Naive B cell (primary cell): ENCODE measurements at regions not wholly inside any gene's neighbourhood (a gene's known extent, or its start where the extent isn't known, plus 50 kb on each side); places are given as distances from the start of the nearest gene placed in this dataset.

Experiments used
- ATAC-seq, 2 donors: fragments of 150-1000 bp; cut with Tn5 transposase; 2 replicates each; pipeline ENCODE4 v1.10.0; 2021; ENCODE audit warnings: low read depth in 2 of 2, mild to moderate bottlenecking in 2 of 2, moderate library complexity in 2 of 2
- DNase-seq: peaks from one replicate; pipeline ENCODE4 v3.0.0; 2022
- H3K27ac Mint-ChIP-seq, 6 donors: one replicate each; pipeline ENCODE4 v1.8.0; 2020 to 2022; ENCODE audit warnings: mild to moderate bottlenecking in 6 of 6, mixed read lengths in 6 of 6, moderate library complexity in 5 of 6, inconsistent platforms in 2 of 6
- H3K27me3 Mint-ChIP-seq, 3 donors: one replicate each; pipeline ENCODE4 v1.8.0; 2021 to 2022; ENCODE audit warnings: mixed read lengths in 3 of 3, mild to moderate bottlenecking in 1 of 3
- H3K36me3 Mint-ChIP-seq, 2 donors: one replicate each; pipeline ENCODE4 v1.8.0; 2020 to 2022; ENCODE audit warnings: mixed read lengths in 2 of 2, inconsistent platforms in 1 of 2, mild to moderate bottlenecking in 1 of 2
- H3K4me1 Mint-ChIP-seq, 3 donors: one replicate each; pipeline ENCODE4 v1.8.0; 2020 to 2022; ENCODE audit warnings: mixed read lengths in 3 of 3, inconsistent platforms in 1 of 3, mild to moderate bottlenecking in 1 of 3, moderate library complexity in 1 of 3
- H3K4me3 Mint-ChIP-seq, 8 donors: one replicate each; pipeline ENCODE4 v1.8.0; 2020 to 2022; ENCODE audit warnings: mild to moderate bottlenecking in 8 of 8, mixed read lengths in 8 of 8, moderate library complexity in 8 of 8, inconsistent platforms in 2 of 8
- H3K9me3 Mint-ChIP-seq, 7 donors: one replicate each; pipeline ENCODE4 v1.8.0; 2020 to 2022; ENCODE audit warnings: mixed read lengths in 7 of 7, mild to moderate bottlenecking in 5 of 7, inconsistent platforms in 2 of 7, moderate library complexity in 1 of 7

- peak overlapping the region in 1 of 6 donors; percentile 36 for H3K27ac Mint-ChIP-seq
- H3K4me3 Mint-ChIP-seq = no peak overlapping the region
- ATAC-seq (no peak), DNase-seq (no peak)
- H3K9me3 Mint-ChIP-seq = no peaks in the 10 kb centered on the region
- peaks cover 19 to 30% (median 23%) of the 10 kb centered on the region in 3 donors for H3K4me1 Mint-ChIP-seq
- peaks cover under 1 to 9% (median 4%) of the 10 kb centered on the region in 3 donors for H3K27me3 Mint-ChIP-seq
- H3K36me3 Mint-ChIP-seq = no peaks in the 10 kb centered on the region
Observed at GRCh38 chr17:77001487-77001886, 133.3 kb downstream of the MGAT5B start.

- Mint-ChIP-seq H3K36me3 (no peaks in the 10 kb centered on the region), H3K4me1 (peaks cover 17 to 27% (median 17%) of the 10 kb centered on the region in 3 donors), H3K27me3 (peaks cover 4 to 9% (median 8%) of the 10 kb centered on the region in 3 donors), H3K4me3 (no peak overlapping the region), H3K9me3 (no peaks in the 10 kb centered on the region), H3K27ac (peak overlapping the region in 1 of 6 donors; percentile 88)
- DNase-seq = no peak
- ATAC-seq = no peak
Observed at GRCh38 chr17:77002103-77003045, 134.2 kb downstream of the MGAT5B start.

GRCh38 chr17:77003699-77004098 lies 135.5 kb downstream of the MGAT5B start:
- Mint-ChIP-seq H3K36me3 (no peaks in the 10 kb centered on the region), H3K27ac (no peak overlapping the region), H3K4me1 (peaks cover 3 to 17% (median 10%) of the 10 kb centered on the region in 3 donors), H3K27me3 (peaks cover 9 to 17% (median 13%) of the 10 kb centered on the region in 3 donors), H3K4me3 (no peak overlapping the region), H3K9me3 (peaks cover 0 to 3% (median 0%) of the 10 kb centered on the region in 7 donors)
- ATAC-seq (no peak), DNase-seq (no peak)

GRCh38 chr17:77006971-77007649 lies 133.7 kb upstream of the SEC14L1 start:
- peaks cover 5 to 8% of the 10 kb centered on the region in 2 donors for H3K36me3 Mint-ChIP-seq
- DNase-seq (no peak), ATAC-seq (peak; percentile 25 to 28)
- H3K27ac Mint-ChIP-seq = peak overlapping the region in 1 of 6 donors; percentile 56
- H3K4me1 Mint-ChIP-seq = peaks cover 0 to 9% (median 6%) of the 10 kb centered on the region in 3 donors
- H3K4me3 Mint-ChIP-seq = peak overlapping the region in 2 of 8 donors; percentile 39 to 47
- peaks cover 7 to 26% (median 17%) of the 10 kb centered on the region in 3 donors for H3K27me3 Mint-ChIP-seq
- H3K9me3 Mint-ChIP-seq = peaks cover 5 to 24% (median 20%) of the 10 kb centered on the region in 7 donors

GRCh38 chr17:77009877-77010276 lies 130.9 kb upstream of the SEC14L1 start:
- H3K27ac Mint-ChIP-seq = peak overlapping the region in 2 of 6 donors; percentile 16 to 64
- peaks cover 0 to 9% (median 6%) of the 10 kb centered on the region in 3 donors for H3K4me1 Mint-ChIP-seq
- peaks cover 5 to 27% (median 20%) of the 10 kb centered on the region in 7 donors for H3K9me3 Mint-ChIP-seq
- DNase-seq (no peak), ATAC-seq (no peak)
- peaks cover 5 to 8% of the 10 kb centered on the region in 2 donors for H3K36me3 Mint-ChIP-seq
- peaks cover 0 to 26% (median 17%) of the 10 kb centered on the region in 3 donors for H3K27me3 Mint-ChIP-seq
- H3K4me3 Mint-ChIP-seq = no peak overlapping the region

- H3K27me3 Mint-ChIP-seq = peaks cover 0 to 26% (median 17%) of the 10 kb centered on the region in 3 donors
Observed at GRCh38 chr17:77010667-77011066, 130.1 kb upstream of the SEC14L1 start.

GRCh38 chr17:77011173-77012011 lies 129.4 kb upstream of the SEC14L1 start:
- peaks cover 0 to 9% (median 6%) of the 10 kb centered on the region in 3 donors for H3K4me1 Mint-ChIP-seq
- peaks cover 0 to 21% (median 17%) of the 10 kb centered on the region in 3 donors for H3K27me3 Mint-ChIP-seq
- ATAC-seq (no peak), DNase-seq (peak; percentile 29)
- H3K36me3 Mint-ChIP-seq = peaks cover 5 to 8% of the 10 kb centered on the region in 2 donors
- H3K9me3 Mint-ChIP-seq = peaks cover 5 to 27% (median 20%) of the 10 kb centered on the region in 7 donors
- peak overlapping the region in 3 of 6 donors; percentile 26 to 42 (median 32) for H3K27ac Mint-ChIP-seq
- no peak overlapping the region for H3K4me3 Mint-ChIP-seq

More at GRCh38 chr17:77010667-77011066, 130.1 kb upstream of the SEC14L1 start:
- H3K27ac Mint-ChIP-seq = peak overlapping the region in 1 of 6 donors; percentile 21
- H3K4me1 Mint-ChIP-seq = peaks cover 0 to 9% (median 6%) of the 10 kb centered on the region in 3 donors
- H3K36me3 Mint-ChIP-seq = peaks cover 5 to 8% of the 10 kb centered on the region in 2 donors
- peaks cover 5 to 27% (median 20%) of the 10 kb centered on the region in 7 donors for H3K9me3 Mint-ChIP-seq
- no peak for ATAC-seq
- H3K4me3 Mint-ChIP-seq = no peak overlapping the region
- no peak for DNase-seq

GRCh38 chr17:77018504-77018903 lies 122.3 kb upstream of the SEC14L1 start:
- no peak for ATAC-seq
- H3K4me1 Mint-ChIP-seq = no peaks in the 10 kb centered on the region
- H3K36me3 Mint-ChIP-seq = peaks cover 0 to 9% of the 10 kb centered on the region in 2 donors
- peaks cover 0 to 15% (median 7%) of the 10 kb centered on the region in 7 donors for H3K9me3 Mint-ChIP-seq
- H3K4me3 Mint-ChIP-seq = no peak overlapping the region
- H3K27ac Mint-ChIP-seq = no peak overlapping the region
- DNase-seq = no peak
- H3K27me3 Mint-ChIP-seq = peaks cover 0 to 7% (median 0%) of the 10 kb centered on the region in 3 donors

- no peak overlapping the region for H3K4me3 Mint-ChIP-seq
- peaks cover 0 to 12% (median 4%) of the 10 kb centered on the region in 3 donors for H3K27me3 Mint-ChIP-seq
- peaks cover 0 to 9% of the 10 kb centered on the region in 2 donors for H3K36me3 Mint-ChIP-seq
- H3K4me1 Mint-ChIP-seq = no peaks in the 10 kb centered on the region
- peak overlapping the region in 1 of 6 donors; percentile 63 for H3K27ac Mint-ChIP-seq
- no peak for DNase-seq
- peaks cover 2 to 15% (median 8%) of the 10 kb centered on the region in 7 donors for H3K9me3 Mint-ChIP-seq
- ATAC-seq = no peak
Observed at GRCh38 chr17:77019893-77020379, 120.8 kb upstream of the SEC14L1 start.

GRCh38 chr17:77020973-77021372 lies 119.8 kb upstream of the SEC14L1 start:
- Mint-ChIP-seq H3K4me3 (no peak overlapping the region), H3K36me3 (peaks cover 0 to 9% of the 10 kb centered on the region in 2 donors), H3K27ac (no peak overlapping the region), H3K4me1 (no peaks in the 10 kb centered on the region), H3K9me3 (peaks cover 2 to 15% (median 8%) of the 10 kb centered on the region in 7 donors), H3K27me3 (peaks cover 0 to 12% (median 4%) of the 10 kb centered on the region in 3 donors)
- no peak for DNase-seq
- ATAC-seq = no peak

- peaks cover 0 to 12% (median 4%) of the 10 kb centered on the region in 3 donors for H3K27me3 Mint-ChIP-seq
- ATAC-seq (no peak), DNase-seq (no peak)
- no peak overlapping the region for H3K4me3 Mint-ChIP-seq
- H3K36me3 Mint-ChIP-seq = peaks cover 6 to 9% of the 10 kb centered on the region in 2 donors
- no peak overlapping the region for H3K27ac Mint-ChIP-seq
- H3K4me1 Mint-ChIP-seq = no peaks in the 10 kb centered on the region
- peaks cover 5 to 32% (median 11%) of the 10 kb centered on the region in 7 donors for H3K9me3 Mint-ChIP-seq
Observed at GRCh38 chr17:77022766-77023165, 118.0 kb upstream of the SEC14L1 start.

GRCh38 chr17:77025781-77026180 lies 115.0 kb upstream of the SEC14L1 start:
- Mint-ChIP-seq H3K4me3 (no peak overlapping the region), H3K4me1 (no peaks in the 10 kb centered on the region), H3K27ac (no peak overlapping the region), H3K27me3 (peaks cover 0 to 12% (median 4%) of the 10 kb centered on the region in 3 donors), H3K9me3 (peaks cover 5 to 38% (median 13%) of the 10 kb centered on the region in 7 donors), H3K36me3 (peaks cover 6 to 9% of the 10 kb centered on the region in 2 donors)
- ATAC-seq (no peak), DNase-seq (no peak)
